HEK293 (cell line): ENCODE measurements at regions not wholly inside any gene's neighbourhood (a gene's known extent, or its start where the extent isn't known, plus 50 kb on each side); places are given as distances from the start of the nearest gene placed in this dataset.

Experiments used
- CTCF ChIP-seq: fragments of 450-650 bp; formaldehyde crosslinking; IDR thresholded peaks from 2 replicates; pipeline ENCODE4 v1.5.1; 2016; ENCODE audit warnings: missing biosample characterization, missing genetic modification characterization
- YY1 ChIP-seq: fragments of 450-650 bp; formaldehyde crosslinking; IDR thresholded peaks from 2 replicates; pipeline ENCODE4 v1.5.1; 2018; ENCODE audit warnings: missing biosample characterization, missing genetic modification characterization
- ZBTB11 ChIP-seq: fragments of 450-650 bp; formaldehyde crosslinking; conservative IDR thresholded peaks from 2 replicates; pipeline ENCODE4 v1.5.1; 2016; ENCODE audit warnings: low read depth, missing biosample characterization, missing genetic modification characterization
- ZBTB44 ChIP-seq: fragments of 450-650 bp; IDR thresholded peaks from 2 replicates; pipeline ENCODE4 v1.5.1; 2018; ENCODE audit warnings: missing biosample characterization, mild to moderate bottlenecking, missing genetic modification characterization
- ZNF549 ChIP-seq: fragments of 450-650 bp; IDR thresholded peaks from 2 replicates; pipeline ENCODE4 v1.5.1; 2018; ENCODE audit warnings: missing biosample characterization, missing genetic modification characterization, mild to moderate bottlenecking, inconsistent platforms, moderate library complexity
- ZNF785 ChIP-seq: fragments of 450-650 bp; formaldehyde crosslinking; IDR thresholded peaks from 2 replicates; pipeline ENCODE4 v1.5.1; 2016; ENCODE audit warnings: missing biosample characterization, missing genetic modification characterization
- ZSCAN4 ChIP-seq: fragments of 450-650 bp; formaldehyde crosslinking; IDR thresholded peaks from 2 replicates; pipeline ENCODE4 v1.5.1; 2017; ENCODE audit warnings: missing biosample characterization, missing genetic modification characterization

GRCh38 chr5:128711216-128711615 is 173.2 kb upstream of the FBN2 start:
- TF ChIP-seq CTCF (no peak), ZSCAN4 (tag by site-specific recombination) (no peak), ZNF785 (tag by site-specific recombination) (no peak), ZNF549 (tag by site-specific recombination) (no peak), YY1 (tag by site-specific recombination) (no peak), ZBTB11 (tag by site-specific recombination) (no peak), ZBTB44 (tag by site-specific recombination) (no peak)
